Stimulated activated CD4-positive, alpha-beta T cell treated with anti-CD3 and anti-CD28 coated beads, Interleukin-1b, Interleukin-23, amount 100 ng/mL, for 48 hours (primary cell): ENCODE measurements at regions not wholly inside any gene's neighbourhood (a gene's known extent, or its start where the extent isn't known, plus 50 kb on each side); places are given as distances from the start of the nearest gene placed in this dataset.
A peak's percentile ranks its signal among the peaks of the same experiment; 100 is the strongest.

Source experiments
- DNase-seq: peaks from one replicate; pipeline ENCODE4 v3.0.0-alpha.2; 2020

DNA sequence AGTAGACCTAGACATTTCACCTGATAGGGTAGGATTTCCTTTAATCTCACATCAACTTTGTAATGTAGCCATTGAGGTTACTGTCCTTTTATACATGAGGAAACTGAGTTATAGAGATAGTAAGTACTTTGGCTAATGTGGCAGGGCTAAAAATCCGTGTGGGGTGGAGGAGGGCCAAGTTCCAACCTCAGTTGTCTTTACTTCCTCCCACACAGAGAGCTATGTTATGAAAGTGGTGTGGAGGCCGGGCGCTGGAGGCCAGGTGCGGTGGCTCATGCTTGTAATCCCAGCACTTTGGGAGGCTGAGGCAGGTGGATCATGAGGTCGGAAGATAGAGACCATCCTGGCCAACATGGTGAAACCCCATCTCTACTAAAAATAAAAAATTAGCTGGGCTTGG is 173.3 kb downstream of the PALM2AKAP2 start:
- DNase-seq = no peak

DNA sequence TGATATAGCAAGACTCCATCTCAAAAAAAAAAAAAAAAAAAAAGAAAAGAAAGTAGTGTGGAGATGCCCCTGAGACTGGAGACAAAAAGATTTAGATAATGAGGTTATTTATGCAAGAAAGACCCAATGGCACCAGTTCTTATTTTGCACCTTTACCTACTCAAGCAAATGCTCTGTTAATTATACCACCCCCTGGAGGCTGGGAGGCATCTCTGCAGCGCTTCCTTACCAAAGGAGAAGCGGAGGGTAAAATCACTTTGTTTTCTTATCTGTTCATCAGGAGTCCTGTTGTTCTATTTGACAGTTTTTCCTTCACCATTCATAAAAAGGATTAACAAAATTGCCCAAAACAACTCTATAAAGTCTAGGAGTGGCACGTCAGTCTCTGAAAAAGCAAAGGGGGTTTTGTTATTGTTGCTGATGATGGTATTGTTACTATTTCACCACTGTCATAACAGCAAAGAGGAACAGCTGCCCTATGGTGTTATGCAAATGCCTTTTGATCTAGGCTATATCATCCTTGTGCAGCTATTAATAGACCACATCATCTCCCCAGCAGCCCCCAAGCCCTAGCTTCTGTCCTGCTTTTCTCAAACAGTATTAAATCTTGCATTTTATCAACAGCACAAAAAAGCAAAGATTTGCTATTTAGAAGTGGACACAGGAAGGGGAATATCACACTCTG is 174.0 kb downstream of the PALM2AKAP2 start:
- DNase-seq = no peak

- no peak for DNase-seq
Measured at GRCh38 chr9:109956717-109957440, 176.9 kb downstream of the PALM2AKAP2 start.

DNA sequence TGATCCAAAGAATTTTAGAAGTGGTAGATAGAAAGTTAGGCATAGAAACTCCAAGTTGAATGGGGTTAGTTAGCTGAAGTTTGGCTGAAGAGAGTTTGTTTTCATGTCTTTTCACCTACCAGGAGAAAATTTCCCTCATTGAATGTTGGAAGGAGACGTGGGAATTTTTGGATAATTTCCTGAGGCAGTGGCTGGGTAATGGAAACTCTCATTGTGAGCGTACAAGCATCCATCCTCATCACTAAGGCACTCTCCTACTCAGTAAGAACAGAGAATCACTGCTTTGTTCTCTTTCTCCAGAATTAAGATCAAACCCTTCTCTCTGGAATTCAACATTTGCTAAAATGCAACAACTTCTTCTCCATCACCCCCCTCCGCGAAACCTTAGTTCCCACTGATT is 179.7 kb downstream of the PALM2AKAP2 start:
- DNase-seq = no peak

DNA sequence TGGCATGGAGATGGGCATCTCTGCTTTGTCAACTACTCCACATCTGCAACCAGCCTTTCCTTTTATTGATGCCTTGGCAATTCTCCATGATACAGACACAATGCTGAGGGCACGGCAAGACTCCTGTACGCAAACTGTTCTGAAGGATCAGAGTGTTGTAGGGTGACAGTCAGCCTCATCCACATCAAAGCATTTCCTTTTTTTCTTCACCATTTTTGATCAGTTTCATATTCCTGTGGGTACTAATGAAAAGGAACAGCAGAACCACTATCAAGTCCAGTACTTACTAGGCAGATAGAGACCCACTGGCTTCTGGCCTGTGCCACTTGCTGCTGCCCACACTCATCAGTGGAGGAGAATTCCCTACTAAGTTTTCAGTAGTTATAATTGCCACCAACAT is 181.6 kb downstream of the PALM2AKAP2 start:
- no peak for DNase-seq

GRCh38 chr9:109962215-109962614 is 182.2 kb downstream of the PALM2AKAP2 start:
- no peak for DNase-seq

DNA sequence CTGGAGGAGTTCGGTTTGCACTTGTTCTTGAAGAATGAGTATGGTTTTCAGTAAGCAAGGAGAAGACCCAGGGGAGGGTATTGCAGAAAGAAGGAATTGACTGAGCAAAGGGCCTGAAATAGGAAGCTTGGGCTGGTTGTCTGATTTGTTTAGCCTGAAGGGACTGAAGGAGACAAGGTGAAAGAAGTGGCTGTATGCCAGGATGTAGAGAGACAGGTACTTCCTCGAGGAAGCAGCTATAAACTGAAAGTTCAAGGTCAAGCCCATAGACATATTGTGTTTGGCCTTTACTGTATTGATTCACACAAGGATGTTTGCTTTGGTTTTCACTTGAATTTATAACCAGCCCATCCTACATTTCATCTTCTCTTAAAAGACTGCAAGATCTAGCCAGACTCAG is 183.1 kb downstream of the PALM2AKAP2 start:
- no peak for DNase-seq

GRCh38 chr9:109966643-109967368 is 186.8 kb downstream of the PALM2AKAP2 start:
- DNase-seq = no peak

DNA sequence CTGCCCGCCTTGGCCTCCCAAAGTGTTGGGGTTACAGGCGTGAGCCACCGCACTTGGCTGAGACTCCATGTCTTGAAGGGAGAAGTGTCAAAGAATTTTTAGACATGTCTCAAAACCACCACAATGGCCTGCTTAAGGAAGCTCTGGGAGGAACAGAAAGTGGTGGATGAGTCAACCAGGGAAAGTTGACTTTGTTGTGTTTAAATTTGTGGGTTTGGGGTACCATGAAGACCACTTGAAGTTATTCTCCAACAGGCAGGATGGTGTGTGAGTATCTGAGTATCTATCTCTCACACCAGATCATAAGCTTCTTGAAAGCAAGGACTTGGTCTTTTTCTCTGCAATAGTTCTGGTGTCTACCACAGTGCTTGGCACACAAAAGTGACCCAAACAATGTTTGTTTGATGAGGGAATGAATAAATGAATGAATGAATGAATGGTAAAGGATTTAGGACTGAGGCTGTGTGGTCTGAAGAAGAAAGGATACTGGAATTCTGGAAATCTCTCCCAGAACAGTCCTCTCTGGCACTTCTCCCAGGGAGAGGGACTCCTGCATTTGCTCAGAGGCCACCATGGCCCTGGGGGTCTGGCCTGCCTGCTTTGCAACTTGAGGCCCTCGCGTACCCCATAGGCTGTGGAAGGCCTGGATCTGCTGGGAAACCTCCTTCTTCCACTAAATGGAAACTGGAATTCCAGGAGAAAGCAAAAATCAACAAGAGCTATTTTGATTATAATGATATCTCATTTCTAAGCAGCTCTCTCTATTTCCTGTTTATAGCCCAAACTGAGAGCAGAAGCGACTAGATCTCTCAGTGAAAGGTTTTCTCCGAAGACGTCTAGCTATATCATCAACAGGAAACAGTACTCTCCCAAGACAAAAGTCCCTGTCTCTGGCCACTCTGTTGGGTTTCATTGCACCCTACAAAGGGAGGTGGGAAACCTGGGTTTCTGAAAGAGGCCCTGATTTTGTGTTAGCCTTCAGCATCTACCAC is 187.9 kb downstream of the PALM2AKAP2 start:
- DNase-seq = no peak

- DNase-seq = no peak
Measured at GRCh38 chr9:109969011-109969410, 189.0 kb downstream of the PALM2AKAP2 start.

- no peak for DNase-seq
Measured at GRCh38 chr9:109969573-109970237, 189.7 kb downstream of the PALM2AKAP2 start.

GRCh38 chr9:109971226-109971625 is 191.2 kb downstream of the PALM2AKAP2 start:
- DNase-seq = no peak

DNA sequence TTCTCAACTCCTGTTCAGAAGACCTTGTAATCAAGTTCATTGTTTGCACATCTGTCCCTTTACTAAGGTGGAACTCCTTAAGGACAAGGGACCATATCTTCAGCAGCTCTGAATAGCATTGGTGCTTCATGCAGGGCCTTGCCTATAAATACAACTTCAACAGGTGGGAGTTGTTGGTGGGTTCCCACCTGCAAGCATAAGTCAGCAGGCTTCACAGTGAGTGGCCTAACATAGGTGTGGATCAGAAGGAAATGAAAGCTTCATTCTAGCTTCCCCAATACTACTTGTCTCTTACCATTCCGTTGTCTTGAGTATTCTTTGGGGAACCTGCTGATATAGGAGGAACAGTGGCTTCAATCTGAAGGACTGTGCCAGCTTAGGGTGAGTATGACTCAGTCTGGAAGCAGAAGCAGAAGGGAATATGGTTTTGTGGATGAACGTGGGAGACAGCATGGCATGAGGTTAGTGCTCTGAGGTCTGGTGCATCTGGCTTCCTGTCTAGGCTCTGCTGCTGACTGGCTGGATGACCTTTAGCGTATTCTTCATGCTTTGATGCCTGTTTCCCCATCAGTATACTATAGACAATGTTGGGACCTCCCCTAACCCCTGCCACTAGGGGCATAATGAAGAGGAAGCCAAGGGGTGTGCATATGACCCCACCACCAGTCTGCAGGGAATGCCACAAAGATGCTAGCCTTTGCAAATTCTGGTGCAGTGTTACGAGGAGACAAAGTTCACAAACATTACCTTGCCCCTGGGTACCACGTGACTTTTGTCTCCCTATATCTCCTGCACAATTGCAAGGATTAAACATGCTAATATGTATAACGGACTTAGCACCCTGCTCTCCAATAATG is 192.3 kb downstream of the PALM2AKAP2 start:
- DNase-seq = peak; percentile 25

- DNase-seq = no peak
Measured at GRCh38 chr9:109973336-109973735, 193.3 kb downstream of the PALM2AKAP2 start.

- DNase-seq = peak; percentile 79
Measured at GRCh38 chr9:109974143-109974917, 194.3 kb downstream of the PALM2AKAP2 start.

- no peak for DNase-seq
Measured at GRCh38 chr9:109974918-109975276, 194.9 kb downstream of the PALM2AKAP2 start.

- peak; percentile 37 for DNase-seq
Measured at GRCh38 chr9:109975574-109976295, 195.7 kb downstream of the PALM2AKAP2 start.

DNA sequence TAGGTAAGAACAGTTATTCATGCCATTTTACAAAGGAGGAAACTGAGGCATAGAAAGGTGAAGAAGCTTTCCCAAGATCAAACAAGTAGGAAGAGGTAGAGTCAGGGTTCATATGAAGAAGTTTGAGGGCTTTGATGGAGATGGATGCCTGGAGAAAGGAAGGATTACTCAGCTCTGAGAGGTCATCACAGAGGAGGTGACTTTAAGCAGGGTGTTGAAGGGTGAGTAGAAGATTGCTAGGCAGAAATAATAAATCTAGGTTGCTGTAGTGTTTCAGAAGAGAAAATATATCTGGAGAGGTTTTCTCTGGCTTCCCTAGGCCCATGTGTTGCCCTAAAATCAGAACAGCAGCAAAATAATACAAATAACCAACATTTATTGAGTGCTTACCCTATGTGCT is 196.3 kb downstream of the PALM2AKAP2 start:
- no peak for DNase-seq

- peak; percentile 60 for DNase-seq
Measured at GRCh38 chr9:109977521-109977920, 197.5 kb downstream of the PALM2AKAP2 start.

DNA sequence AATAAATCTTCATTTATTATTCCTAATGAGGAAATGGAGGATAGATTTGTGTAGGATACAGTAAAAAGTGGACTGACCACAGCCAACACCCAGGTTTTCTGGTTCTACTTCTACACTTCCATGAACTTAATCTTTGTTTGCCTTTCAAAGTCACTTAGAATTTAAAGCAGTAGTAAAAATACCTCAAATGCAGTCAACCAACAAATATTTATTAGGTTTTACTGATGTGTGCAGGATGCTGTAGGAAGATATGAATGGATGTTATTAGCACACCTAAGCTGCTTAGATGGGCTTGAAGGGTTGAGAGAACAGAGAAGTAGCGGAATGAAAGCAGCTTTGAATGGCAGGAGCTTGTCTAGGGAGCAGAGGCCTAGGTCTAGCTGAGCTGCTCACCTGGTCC is 201.1 kb downstream of the PALM2AKAP2 start:
- no peak for DNase-seq
